ENCODE measurements at regions not wholly inside any gene's neighbourhood (a gene's known extent, or its start where the extent isn't known, plus 50 kb on each side); places are given as distances from the start of the nearest gene placed in this dataset.

- no peak for TF ChIP-seq CTCF (IDR thresholded peaks at IDR 0.05)
- no peak for TF ChIP-seq ZFX (IDR thresholded peaks at IDR 0.05; ENCODE audit: borderline replicate concordance)
Observed at GRCh38 chr19:31416548-31416947, 67.3 kb upstream of the TSHZ3 start.
